DOHH2 (cell line): ENCODE measurements at regions not wholly inside any gene's neighbourhood (a gene's known extent, or its start where the extent isn't known, plus 50 kb on each side); places are given as distances from the start of the nearest gene placed in this dataset.
"Not testable (repeated sequence)": the region's sequence is repeated elsewhere in the genome, so short reads cannot be mapped to it uniquely, and the experiment has no call there.

Experiments
- H3F3A ChIP-seq: fragments of 200-600 bp; sonication (generic), shearing (Covaris generic); 2 replicates; pipeline ENCODE4 v1.6.0; 2016; ENCODE audit warnings: antibody characterized with exemption, mild to moderate bottlenecking; ENCODE audit not compliant: control insufficient read depth, insufficient read depth
- H3K27ac ChIP-seq: fragments of 200-600 bp; sonication (generic); 2 replicates; pipeline ENCODE4 v1.5.1; 2014; ENCODE audit warnings: low read depth, mild to moderate bottlenecking, low read length, moderate library complexity
- H3K27me3 ChIP-seq: fragments of 200-600 bp; sonication (generic); 2 replicates; pipeline ENCODE4 v1.6.1; 2014; ENCODE audit warnings: mild to moderate bottlenecking, low read length, mixed read lengths; ENCODE audit not compliant: control insufficient read depth
- H3K36me3 ChIP-seq: fragments of 200-600 bp; sonication (generic); 2 replicates; pipeline ENCODE4 v1.6.1; 2014; ENCODE audit warnings: mild to moderate bottlenecking, low read length, moderate library complexity, mixed read lengths; ENCODE audit not compliant: control insufficient read depth
- H3K4me1 ChIP-seq: fragments of 200-600 bp; sonication (generic); 2 replicates; pipeline ENCODE4 v1.6.1; 2014; ENCODE audit warnings: mild to moderate bottlenecking, low read length, mixed read lengths; ENCODE audit not compliant: control insufficient read depth
- H3K4me2 ChIP-seq: fragments of 200-600 bp; sonication (generic); 2 replicates; pipeline ENCODE4 v1.6.0; 2014; ENCODE audit warnings: mild to moderate bottlenecking, low read length, moderate library complexity
- H3K4me3 ChIP-seq: fragments of 200-600 bp; sonication (generic); 2 replicates; pipeline ENCODE4 v1.5.1; 2014; ENCODE audit warnings: mild to moderate bottlenecking, low read length, mixed read lengths
- H3K79me2 ChIP-seq: fragments of 200-600 bp; sonication (generic); 2 replicates; pipeline ENCODE4 v1.6.1; 2014; ENCODE audit warnings: mild to moderate bottlenecking, low read length, mixed read lengths; ENCODE audit not compliant: control insufficient read depth
- H3K9me2 ChIP-seq: fragments of 200-600 bp; sonication (generic); replicated peaks from 2 replicates; pipeline ENCODE4 v1.6.1; 2014; ENCODE audit warnings: mild to moderate bottlenecking, low read length, mixed read lengths; ENCODE audit not compliant: control insufficient read depth
- H3K9me3 ChIP-seq: fragments of 200-600 bp; sonication (generic); 2 replicates; pipeline ENCODE4 v1.6.1; 2014; ENCODE audit warnings: antibody characterized with exemption, low read length, mixed read lengths; ENCODE audit not compliant: control insufficient read depth, insufficient read depth
- H4K20me1 ChIP-seq: fragments of 200-600 bp; sonication (generic); 2 replicates; pipeline ENCODE4 v1.6.0; 2014; ENCODE audit warnings: low read depth, mild to moderate bottlenecking, antibody characterized with exemption, low read length, moderate library complexity; ENCODE audit not compliant: control insufficient read depth, insufficient read depth
- EZH2phosphoT487 ChIP-seq: fragments of 200-600 bp; sonication (generic); IDR thresholded peaks from 2 replicates; pipeline ENCODE4 v1.6.1; 2017; ENCODE audit warnings: borderline replicate concordance, mild to moderate bottlenecking, antibody characterized with exemption, low read length, moderate library complexity, mixed read lengths
- TF ChIP-seq, protein P1 (sequence below): fragments of 200-600 bp; sonication (generic); IDR thresholded peaks from one replicate; pipeline ENCODE4 v1.5.1; 2014; ENCODE audit warnings: antibody characterized with exemption, mild to moderate bottlenecking, low read depth, low read length; ENCODE audit not compliant: poor library complexity, severe bottlenecking

DNA sequence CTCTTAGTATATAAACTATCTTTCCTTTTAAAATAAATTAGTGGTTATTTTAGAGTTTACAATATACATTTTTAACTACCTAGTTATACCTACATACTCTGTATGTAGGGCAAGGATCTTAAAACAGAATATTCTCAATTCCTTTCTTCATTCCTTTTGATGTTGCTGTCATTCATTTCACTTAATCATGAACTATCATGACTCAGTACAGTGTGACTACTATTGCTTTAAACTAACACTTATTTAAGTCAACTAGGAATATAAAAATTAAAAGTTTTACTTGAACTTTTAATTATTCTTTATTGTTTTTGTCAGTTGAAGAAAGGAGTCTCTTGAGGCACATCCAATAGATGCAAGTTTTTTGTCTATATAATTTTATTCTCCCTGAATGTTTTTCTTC lies 726.4 kb downstream of the BRINP3 start:
- TF ChIP-seq, protein P1, sequence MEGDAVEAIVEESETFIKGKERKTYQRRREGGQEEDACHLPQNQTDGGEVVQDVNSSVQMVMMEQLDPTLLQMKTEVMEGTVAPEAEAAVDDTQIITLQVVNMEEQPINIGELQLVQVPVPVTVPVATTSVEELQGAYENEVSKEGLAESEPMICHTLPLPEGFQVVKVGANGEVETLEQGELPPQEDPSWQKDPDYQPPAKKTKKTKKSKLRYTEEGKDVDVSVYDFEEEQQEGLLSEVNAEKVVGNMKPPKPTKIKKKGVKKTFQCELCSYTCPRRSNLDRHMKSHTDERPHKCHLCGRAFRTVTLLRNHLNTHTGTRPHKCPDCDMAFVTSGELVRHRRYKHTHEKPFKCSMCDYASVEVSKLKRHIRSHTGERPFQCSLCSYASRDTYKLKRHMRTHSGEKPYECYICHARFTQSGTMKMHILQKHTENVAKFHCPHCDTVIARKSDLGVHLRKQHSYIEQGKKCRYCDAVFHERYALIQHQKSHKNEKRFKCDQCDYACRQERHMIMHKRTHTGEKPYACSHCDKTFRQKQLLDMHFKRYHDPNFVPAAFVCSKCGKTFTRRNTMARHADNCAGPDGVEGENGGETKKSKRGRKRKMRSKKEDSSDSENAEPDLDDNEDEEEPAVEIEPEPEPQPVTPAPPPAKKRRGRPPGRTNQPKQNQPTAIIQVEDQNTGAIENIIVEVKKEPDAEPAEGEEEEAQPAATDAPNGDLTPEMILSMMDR = no peak
- TF ChIP-seq EZH2phosphoT487 = no peak
- Histone ChIP-seq H4K20me1 (no peaks in the 10 kb centered on the region), H3K79me2 (no peaks in the 10 kb centered on the region), H3K4me2 (no peak overlapping the region), H3K27ac (no peak overlapping the region), H3K27me3 (no peaks in the 10 kb centered on the region), H3K9me3 (no peaks in the 10 kb centered on the region), H3K4me3 (no peak overlapping the region), H3K4me1 (no peaks in the 10 kb centered on the region), H3F3A (no peaks in the 10 kb centered on the region), H3K9me2 (no peaks in the 10 kb centered on the region), H3K36me3 (no peaks in the 10 kb centered on the region)

DNA sequence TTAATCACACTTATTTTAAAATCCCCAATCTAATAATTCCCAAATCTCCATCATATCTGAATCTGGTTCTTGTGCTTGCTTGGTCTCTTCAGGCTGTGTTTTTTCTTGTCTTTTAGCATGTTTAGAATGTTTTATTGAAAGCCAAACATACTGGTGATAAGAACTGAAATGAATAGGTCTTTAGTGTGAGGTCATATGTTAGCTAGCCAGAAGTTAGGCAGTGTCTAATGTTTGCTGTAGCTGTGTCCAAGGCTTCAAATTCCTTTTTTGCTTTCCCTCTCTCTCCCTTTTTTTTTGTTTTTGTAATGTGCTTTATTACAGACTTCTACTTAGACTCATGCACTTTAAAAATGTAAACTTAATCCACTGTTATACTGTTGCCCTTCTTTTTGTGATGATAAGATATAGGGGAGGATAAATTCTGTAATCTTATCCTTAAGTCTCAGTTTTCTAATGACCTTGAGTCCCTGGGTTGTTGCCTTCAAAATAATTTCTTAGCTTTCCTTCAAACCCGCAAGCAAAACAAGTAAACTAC lies 725.1 kb downstream of the BRINP3 start:
- Histone ChIP-seq H3K4me3 (no peak overlapping the region), H3K79me2 (no peaks in the 10 kb centered on the region), H3K9me2 (no peaks in the 10 kb centered on the region), H3K4me2 (no peak overlapping the region), H4K20me1 (no peaks in the 10 kb centered on the region), H3K36me3 (no peaks in the 10 kb centered on the region), H3K4me1 (no peaks in the 10 kb centered on the region), H3K27ac (no peak overlapping the region), H3K9me3 (no peaks in the 10 kb centered on the region), H3F3A (no peaks in the 10 kb centered on the region), H3K27me3 (no peaks in the 10 kb centered on the region)
- TF ChIP-seq, protein P1 = no peak
- TF ChIP-seq EZH2phosphoT487 = no peak

DNA sequence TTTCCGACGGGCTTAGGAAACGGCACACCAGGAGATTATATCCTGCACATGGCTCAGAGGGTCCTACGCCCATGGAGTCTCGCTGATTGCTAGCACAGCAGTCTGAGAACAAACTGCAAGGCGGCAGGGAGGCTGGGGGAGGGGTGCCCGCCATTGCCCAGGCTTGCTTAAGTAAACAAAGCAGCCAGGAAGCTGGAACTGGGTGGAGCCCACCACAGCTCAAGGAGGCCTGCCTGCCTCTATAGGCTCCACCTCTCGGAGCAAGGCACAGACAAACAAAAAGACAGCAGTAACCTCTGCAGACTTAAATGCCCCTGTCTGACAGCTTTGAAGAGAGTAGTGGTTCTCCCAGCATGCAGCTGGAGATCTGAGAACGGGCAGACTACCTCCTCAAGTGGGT lies 722.6 kb downstream of the BRINP3 start:
- H3K36me3 ChIP-seq, H4K20me1 ChIP-seq, H3K27me3 ChIP-seq, H3K79me2 ChIP-seq, H3K4me2 ChIP-seq, H3K4me3 ChIP-seq, H3K4me1 ChIP-seq, H3F3A ChIP-seq, H3K9me3 ChIP-seq, H3K9me2 ChIP-seq, H3K27ac ChIP-seq: not testable (repeated sequence)

DNA sequence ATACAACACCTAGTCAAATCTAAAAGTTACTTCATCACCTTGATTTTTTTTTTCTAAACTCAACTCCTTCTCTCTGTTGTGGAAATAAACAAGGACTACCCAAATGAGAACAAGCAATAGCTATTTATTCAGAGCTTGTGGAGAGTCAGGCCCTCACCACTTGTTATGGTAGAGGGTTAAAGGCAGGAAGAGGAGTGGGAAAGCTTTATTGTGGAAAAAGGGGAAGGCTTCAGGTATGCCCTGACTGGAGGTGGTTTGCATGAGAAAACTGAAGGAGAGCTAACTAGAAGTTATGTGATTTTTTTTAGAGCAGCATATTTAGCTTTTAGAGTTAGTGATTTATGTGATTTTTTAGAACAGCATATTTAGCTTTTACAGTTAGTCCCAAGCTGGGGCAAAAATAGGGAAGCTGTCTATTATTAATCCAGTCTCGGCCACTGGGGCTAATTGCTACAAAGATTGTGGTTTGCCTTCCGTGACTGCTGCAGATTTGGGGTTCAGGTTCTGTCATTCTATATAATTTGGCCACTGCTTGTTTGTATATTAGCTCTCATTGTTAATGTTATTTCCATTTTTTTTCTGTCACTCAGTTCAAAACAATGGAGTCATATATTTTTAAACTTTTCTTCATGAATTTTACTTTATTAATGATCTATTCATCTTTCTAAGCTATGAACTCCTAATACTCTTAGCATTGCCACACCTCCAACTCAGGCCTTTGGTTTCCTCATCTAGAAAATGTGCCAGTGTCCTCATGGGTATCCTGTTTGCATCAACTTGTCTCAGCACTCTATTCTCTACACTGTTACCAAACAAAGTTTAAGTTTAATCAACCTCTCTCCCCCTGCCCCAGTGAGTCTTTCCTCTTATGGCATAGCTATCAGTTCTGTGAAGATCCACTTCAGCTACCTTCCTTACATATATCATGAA lies 713.0 kb downstream of the BRINP3 start:
- Histone ChIP-seq H3F3A (no peaks in the 10 kb centered on the region), H3K36me3 (no peaks in the 10 kb centered on the region), H3K4me1 (no peaks in the 10 kb centered on the region), H3K4me3 (no peak overlapping the region), H3K9me2 (no peaks in the 10 kb centered on the region), H3K4me2 (no peak overlapping the region), H4K20me1 (no peaks in the 10 kb centered on the region), H3K79me2 (no peaks in the 10 kb centered on the region), H3K9me3 (no peaks in the 10 kb centered on the region), H3K27me3 (no peaks in the 10 kb centered on the region), H3K27ac (no peak overlapping the region)
- TF ChIP-seq, protein P1 = no peak
- TF ChIP-seq EZH2phosphoT487 = no peak
